OCI-LY1 (cell line): ENCODE measurements at regions not wholly inside any gene's neighbourhood (a gene's known extent, or its start where the extent isn't known, plus 50 kb on each side); places are given as distances from the start of the nearest gene placed in this dataset.

Experiments
- H2AFZ ChIP-seq: fragments of 200-600 bp; sonication (generic), shearing (Covaris generic); 2 replicates; pipeline ENCODE4 v1.6.0; 2014; ENCODE audit warnings: antibody characterized with exemption, mild to moderate bottlenecking, low read length
- H3F3A ChIP-seq: fragments of 200-600 bp; sonication (generic), shearing (Covaris generic); 2 replicates; pipeline ENCODE4 v1.6.0; 2014; ENCODE audit warnings: mild to moderate bottlenecking, antibody characterized with exemption, low read length, moderate library complexity; ENCODE audit not compliant: insufficient read depth
- H3K27ac ChIP-seq: fragments of 200-600 bp; sonication (generic); 2 replicates; pipeline ENCODE4 v1.5.1; 2014; ENCODE audit warnings: low read length, mixed run types, mild to moderate bottlenecking, low read depth; ENCODE audit not compliant: poor library complexity, severe bottlenecking
- H3K27me3 ChIP-seq: fragments of 200-600 bp; sonication (generic); 2 replicates; pipeline ENCODE4 v1.6.0; 2014; ENCODE audit warnings: antibody characterized with exemption, mild to moderate bottlenecking, low read length, moderate library complexity; ENCODE audit not compliant: insufficient read depth
- H3K36me3 ChIP-seq: fragments of 200-600 bp; sonication (generic); 2 replicates; pipeline ENCODE4 v1.6.1; 2014; ENCODE audit warnings: mild to moderate bottlenecking, antibody characterized with exemption, low read length, moderate library complexity, mixed read lengths; ENCODE audit not compliant: insufficient read depth
- H3K4me1 ChIP-seq: fragments of 200-600 bp; sonication (generic); 2 replicates; pipeline ENCODE4 v1.5.1; 2014; ENCODE audit warnings: mild to moderate bottlenecking, low read length, moderate library complexity; ENCODE audit not compliant: insufficient read depth, severe bottlenecking
- H3K4me2 ChIP-seq: fragments of 200-600 bp; sonication (generic), shearing (Covaris generic); 2 replicates; pipeline ENCODE4 v1.6.1; 2014; ENCODE audit warnings: low read length
- H3K4me3 ChIP-seq: fragments of 200-600 bp; sonication (generic); 2 replicates; pipeline ENCODE4 v1.5.1; 2014; ENCODE audit warnings: low read length, low read depth, mild to moderate bottlenecking, mixed read lengths; ENCODE audit not compliant: poor library complexity, severe bottlenecking
- H3K79me2 ChIP-seq: fragments of 200-600 bp; shearing (Covaris generic); 2 replicates; pipeline ENCODE4 v1.6.1; 2016; ENCODE audit warnings: mixed run types, low read length, mixed read lengths; ENCODE audit not compliant: insufficient read depth
- H3K9ac ChIP-seq: fragments of 200-600 bp; sonication (generic), shearing (Covaris generic); 2 replicates; pipeline ENCODE4 v1.6.1; 2014; ENCODE audit warnings: mild to moderate bottlenecking, low read length, mixed read lengths
- H3K9me2 ChIP-seq: fragments of 200-600 bp; sonication (generic), shearing (Covaris generic); 2 replicates; pipeline ENCODE4 v1.6.1; 2014; ENCODE audit warnings: low read depth, mild to moderate bottlenecking, low read length, mixed read lengths
- H3K9me3 ChIP-seq: fragments of 200-600 bp; shearing (Covaris generic); 2 replicates; pipeline ENCODE4 v1.6.1; 2014; ENCODE audit warnings: low read length, mixed read lengths
- H4K20me1 ChIP-seq: fragments of 200-600 bp; sonication (generic), shearing (Covaris generic); 2 replicates; pipeline ENCODE4 v1.6.0; 2016; ENCODE audit warnings: mild to moderate bottlenecking, low read length; ENCODE audit not compliant: insufficient read depth
- CTCF ChIP-seq: fragments of 200-600 bp; sonication (generic), shearing (Covaris generic); IDR thresholded peaks from 2 replicates; pipeline ENCODE4 v1.5.1; 2017; ENCODE audit warnings: mild to moderate bottlenecking, antibody characterized with exemption, low read length, moderate library complexity, mixed read lengths
- EZH2 ChIP-seq: fragments of 200-600 bp; sonication (generic), shearing (Covaris generic); IDR thresholded peaks from 2 replicates; pipeline ENCODE4 v1.8.0; 2017; ENCODE audit warnings: borderline replicate concordance, mixed run types, mild to moderate bottlenecking, antibody characterized with exemption, low read length, moderate library complexity, mixed read lengths

- H3K4me3 ChIP-seq: no peak overlapping the region
- no peaks in the 10 kb centered on the region for H3K36me3 ChIP-seq
- H3K27me3 ChIP-seq: no peaks in the 10 kb centered on the region
- H3K9me2 ChIP-seq: no peaks in the 10 kb centered on the region
- no peaks in the 10 kb centered on the region for H3F3A ChIP-seq
- no peak for TF ChIP-seq EZH2
- no peak for TF ChIP-seq CTCF
- H4K20me1 ChIP-seq: no peaks in the 10 kb centered on the region
- no peaks in the 10 kb centered on the region for H3K9me3 ChIP-seq
- H3K79me2 ChIP-seq: no peaks in the 10 kb centered on the region
- H3K9ac ChIP-seq: no peak overlapping the region
- no peaks in the 10 kb centered on the region for H3K4me1 ChIP-seq
- H2AFZ ChIP-seq: no peak overlapping the region
- no peak overlapping the region for H3K4me2 ChIP-seq
- H3K27ac ChIP-seq: no peak overlapping the region
These were observed 395.9 kb downstream of the GPAT3 start for GRCh38 chr4:83931659-83932438.

- no peak overlapping the region for H2AFZ ChIP-seq
- no peak overlapping the region for H3K27ac ChIP-seq
- H3K9me3 ChIP-seq: no peaks in the 10 kb centered on the region
- H3K4me2 ChIP-seq: no peak overlapping the region
- no peak overlapping the region for H3K9ac ChIP-seq
- TF ChIP-seq CTCF (no peak), EZH2 (no peak)
- no peaks in the 10 kb centered on the region for H3K4me1 ChIP-seq
- H3K36me3 ChIP-seq: no peaks in the 10 kb centered on the region
- H3F3A ChIP-seq: no peaks in the 10 kb centered on the region
- H3K79me2 ChIP-seq: no peaks in the 10 kb centered on the region
- no peak overlapping the region for H3K4me3 ChIP-seq
- no peaks in the 10 kb centered on the region for H4K20me1 ChIP-seq
- H3K27me3 ChIP-seq: no peaks in the 10 kb centered on the region
- H3K9me2 ChIP-seq: no peaks in the 10 kb centered on the region
These were observed 393.6 kb downstream of the GPAT3 start for GRCh38 chr4:83929550-83929949.

GRCh38 chr4:83926950-83927349 lies 391.0 kb downstream of the GPAT3 start:
- no peak overlapping the region for H2AFZ ChIP-seq
- no peaks in the 10 kb centered on the region for H3K4me1 ChIP-seq
- no peak overlapping the region for H3K9ac ChIP-seq
- no peak for TF ChIP-seq EZH2
- no peak for TF ChIP-seq CTCF
- no peaks in the 10 kb centered on the region for H3K27me3 ChIP-seq
- no peak overlapping the region for H3K4me3 ChIP-seq
- H3K27ac ChIP-seq: no peak overlapping the region
- no peaks in the 10 kb centered on the region for H4K20me1 ChIP-seq
- H3K36me3 ChIP-seq: no peaks in the 10 kb centered on the region
- no peak overlapping the region for H3K4me2 ChIP-seq
- no peaks in the 10 kb centered on the region for H3K79me2 ChIP-seq
- H3K9me2 ChIP-seq: no peaks in the 10 kb centered on the region
- H3F3A ChIP-seq: no peaks in the 10 kb centered on the region
- no peaks in the 10 kb centered on the region for H3K9me3 ChIP-seq
